Bronchial epithelial cell (primary cell): ENCODE measurements at regions not wholly inside any gene's neighbourhood (a gene's known extent, or its start where the extent isn't known, plus 50 kb on each side); places are given as distances from the start of the nearest gene placed in this dataset.

Source experiments
- DNase-seq: peaks from one replicate; pipeline ENCODE4 v3.0.0-alpha.2; 2010; ENCODE audit warnings: low read depth
- FAIRE-seq: peaks from 2 replicates; lab custom pipeline; 2011; peaks lifted over from hg19 to GRCh38; lab: Jason Lieb, UNC
- H3K27me3 ChIP-seq: 2 replicates; pipeline ENCODE4 v1.5.1; 2011; ENCODE audit warnings: low read length; ENCODE audit not compliant: control insufficient read depth, insufficient read depth
- H3K36me3 ChIP-seq: 2 replicates; pipeline ENCODE4 v1.5.1; 2011; ENCODE audit warnings: low read length; ENCODE audit not compliant: control insufficient read depth, insufficient read depth
- H3K4me3 ChIP-seq: 2 replicates; pipeline ENCODE4 v1.5.1; 2011; ENCODE audit warnings: mild to moderate bottlenecking, low read depth, low read length, control low read depth
- TF ChIP-seq, protein P1 (sequence below): IDR thresholded peaks from 2 replicates; pipeline ENCODE4 v1.5.1; 2011; ENCODE audit warnings: mild to moderate bottlenecking, moderate library complexity, low read length, control low read depth, inconsistent platforms; ENCODE audit not compliant: insufficient read depth, severe bottlenecking

DNA sequence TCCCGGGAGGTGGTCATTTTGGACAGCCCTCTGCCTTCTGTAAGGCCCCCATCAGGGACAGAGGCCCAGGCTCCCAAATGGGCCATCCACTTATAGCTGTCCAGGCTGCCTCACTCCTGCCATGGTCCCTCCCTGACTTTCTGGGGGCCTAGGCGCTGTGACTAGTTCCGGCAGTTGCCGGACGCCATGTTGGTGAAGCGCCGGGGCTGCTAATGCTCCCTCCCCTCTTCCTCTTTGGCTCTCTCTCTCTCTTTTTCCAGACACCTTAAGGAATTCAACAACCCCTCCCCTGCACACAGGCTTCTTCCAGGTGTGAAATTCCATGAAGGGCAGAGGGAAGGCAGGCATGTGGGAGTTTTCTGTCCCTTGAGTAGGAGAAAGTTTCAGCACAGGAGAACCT is 445.6 kb downstream of the SOX6 start:
- FAIRE-seq (no peak), DNase-seq (no peak)
- H3K36me3 ChIP-seq = no peaks in the 10 kb centered on the region
- TF ChIP-seq, protein P1, sequence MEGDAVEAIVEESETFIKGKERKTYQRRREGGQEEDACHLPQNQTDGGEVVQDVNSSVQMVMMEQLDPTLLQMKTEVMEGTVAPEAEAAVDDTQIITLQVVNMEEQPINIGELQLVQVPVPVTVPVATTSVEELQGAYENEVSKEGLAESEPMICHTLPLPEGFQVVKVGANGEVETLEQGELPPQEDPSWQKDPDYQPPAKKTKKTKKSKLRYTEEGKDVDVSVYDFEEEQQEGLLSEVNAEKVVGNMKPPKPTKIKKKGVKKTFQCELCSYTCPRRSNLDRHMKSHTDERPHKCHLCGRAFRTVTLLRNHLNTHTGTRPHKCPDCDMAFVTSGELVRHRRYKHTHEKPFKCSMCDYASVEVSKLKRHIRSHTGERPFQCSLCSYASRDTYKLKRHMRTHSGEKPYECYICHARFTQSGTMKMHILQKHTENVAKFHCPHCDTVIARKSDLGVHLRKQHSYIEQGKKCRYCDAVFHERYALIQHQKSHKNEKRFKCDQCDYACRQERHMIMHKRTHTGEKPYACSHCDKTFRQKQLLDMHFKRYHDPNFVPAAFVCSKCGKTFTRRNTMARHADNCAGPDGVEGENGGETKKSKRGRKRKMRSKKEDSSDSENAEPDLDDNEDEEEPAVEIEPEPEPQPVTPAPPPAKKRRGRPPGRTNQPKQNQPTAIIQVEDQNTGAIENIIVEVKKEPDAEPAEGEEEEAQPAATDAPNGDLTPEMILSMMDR = no peak
- no peaks in the 10 kb centered on the region for H3K27me3 ChIP-seq
- H3K4me3 ChIP-seq = no peak overlapping the region

DNA sequence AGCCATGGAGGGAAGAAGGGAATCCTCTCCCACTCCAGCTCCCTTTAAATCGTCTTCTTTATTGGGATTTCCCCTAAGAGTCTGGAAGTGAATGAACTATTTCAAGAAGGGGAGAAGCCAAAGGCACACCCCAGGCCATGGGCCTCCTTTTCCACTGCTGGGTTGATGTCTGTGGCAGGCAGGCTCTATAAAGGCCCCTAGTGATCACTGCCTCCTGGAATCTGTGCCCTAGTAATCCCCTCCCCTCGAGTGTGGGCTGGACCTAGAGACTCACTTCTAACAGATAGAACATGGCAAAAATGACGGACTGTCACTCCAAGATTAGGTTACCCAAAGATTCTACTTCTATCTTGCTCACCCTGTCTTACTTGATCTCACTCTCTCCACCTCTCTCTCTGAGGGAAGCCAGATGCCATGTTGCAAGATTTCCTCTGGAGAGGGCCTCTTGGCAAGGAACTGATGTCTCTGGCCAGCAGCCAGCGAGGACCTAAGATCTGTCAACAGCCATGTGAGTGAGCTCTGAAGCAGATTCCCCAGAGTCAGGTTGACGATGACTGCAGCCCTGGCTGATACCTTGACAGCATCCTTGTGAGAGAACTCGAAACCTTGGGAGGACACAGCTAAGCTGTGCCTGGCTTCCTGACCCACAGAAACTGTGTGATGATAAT is 444.8 kb downstream of the SOX6 start:
- no peak overlapping the region for H3K4me3 ChIP-seq
- H3K27me3 ChIP-seq = no peaks in the 10 kb centered on the region
- TF ChIP-seq, protein P1 = no peak
- no peaks in the 10 kb centered on the region for H3K36me3 ChIP-seq
- FAIRE-seq (peak; percentile 28), DNase-seq (peak; percentile 68)

DNA sequence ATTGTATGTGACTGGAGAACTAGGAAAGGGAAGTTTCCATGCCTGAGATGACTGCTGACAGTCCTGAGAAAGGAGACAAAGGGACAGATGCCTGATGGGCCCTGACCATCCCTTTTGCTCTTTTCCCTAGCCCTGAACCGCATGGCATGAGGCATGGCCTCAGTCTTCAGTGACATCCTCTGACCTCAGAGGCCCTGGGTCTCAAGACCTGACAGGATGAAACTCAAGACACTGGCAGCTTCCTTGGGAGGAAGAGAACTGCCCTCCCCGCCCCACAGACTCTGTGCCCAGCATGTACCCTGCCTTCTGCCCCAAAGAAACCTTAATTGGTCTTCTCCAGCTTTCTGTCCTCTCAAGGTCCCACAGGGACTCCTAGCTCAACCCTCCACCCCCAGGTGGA is 444.1 kb downstream of the SOX6 start:
- FAIRE-seq (no peak), DNase-seq (no peak)
- Histone ChIP-seq H3K36me3 (no peaks in the 10 kb centered on the region), H3K27me3 (no peaks in the 10 kb centered on the region), H3K4me3 (no peak overlapping the region)
- TF ChIP-seq, protein P1 = no peak

DNA sequence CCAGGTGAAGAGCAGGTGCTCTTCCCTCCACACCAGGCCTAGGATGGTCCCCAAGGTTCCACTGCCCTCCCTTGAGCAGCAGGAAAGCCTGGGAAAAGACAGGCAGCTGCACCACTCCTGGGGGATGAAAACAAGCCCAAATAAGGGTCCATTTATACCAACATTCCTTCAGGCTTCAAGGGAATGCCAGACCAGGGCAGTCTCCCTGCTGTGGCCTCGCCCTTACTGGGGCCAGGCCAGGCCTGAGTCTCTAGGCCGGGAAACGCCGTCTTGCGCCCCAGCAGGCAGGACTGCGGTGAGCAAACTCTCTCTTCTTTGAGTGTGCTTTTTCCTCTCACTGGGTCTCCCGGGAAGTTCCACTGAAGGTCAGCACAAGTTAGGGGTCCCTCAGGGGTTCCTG is 443.5 kb downstream of the SOX6 start:
- Histone ChIP-seq H3K4me3 (no peak overlapping the region), H3K36me3 (no peaks in the 10 kb centered on the region), H3K27me3 (no peaks in the 10 kb centered on the region)
- FAIRE-seq (no peak), DNase-seq (no peak)
- TF ChIP-seq, protein P1 = no peak

DNA sequence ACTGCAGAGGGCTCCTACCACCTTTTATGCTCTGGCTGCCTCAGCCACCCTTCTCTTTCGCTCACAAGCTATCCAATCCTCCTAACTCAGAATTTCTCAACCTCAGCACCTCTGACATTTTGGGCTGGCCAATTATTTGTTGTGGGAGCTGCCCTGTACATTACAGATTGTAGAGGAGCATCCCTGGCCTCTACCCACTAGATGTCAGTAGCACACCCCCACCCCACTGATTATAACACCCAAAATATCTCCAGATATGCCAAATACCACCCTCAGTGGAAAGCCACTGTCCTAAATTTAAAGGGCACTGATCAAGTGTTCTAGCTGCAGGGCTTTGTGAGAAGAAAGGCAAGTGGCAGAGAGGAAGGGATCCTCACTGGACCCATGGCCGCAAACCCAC is 443.1 kb downstream of the SOX6 start:
- Histone ChIP-seq H3K36me3 (no peaks in the 10 kb centered on the region), H3K4me3 (no peak overlapping the region), H3K27me3 (no peaks in the 10 kb centered on the region)
- TF ChIP-seq, protein P1 = no peak
- no peak for FAIRE-seq
- no peak for DNase-seq
